GM11168 (cell line): ENCODE measurements at regions not wholly inside any gene's neighbourhood (a gene's known extent, or its start where the extent isn't known, plus 50 kb on each side); places are given as distances from the start of the nearest gene placed in this dataset.

ENCODE experiments used
- in situ Hi-C: fragments of 300-500 bp; cut with MboI; formaldehyde crosslinking; loops from one replicate; pipeline ENCODE4 v1.12.0; 2022; ENCODE audit warnings: low sequenced_read_pairs; ENCODE audit not compliant: unreplicated experiment

DNA sequence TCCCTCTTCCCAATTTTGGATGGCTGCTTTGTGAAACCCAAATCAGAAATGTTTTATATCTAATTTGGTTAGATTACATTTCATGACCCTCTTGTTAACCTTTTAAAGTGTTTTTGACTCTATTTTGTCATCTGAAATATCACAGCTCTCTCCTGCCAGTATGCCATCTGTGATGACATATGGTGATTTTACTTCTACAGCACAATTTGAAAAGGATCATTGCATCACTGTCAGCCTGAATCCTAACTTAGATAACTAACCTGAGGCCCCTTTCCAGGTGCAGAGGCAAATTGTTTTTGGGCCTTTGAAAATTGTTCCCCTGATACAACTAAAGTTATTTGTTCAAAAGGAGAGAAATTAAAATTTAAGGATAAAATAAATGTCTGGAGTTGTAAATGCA is 1023.4 kb upstream of the LRRTM1 start:
- in situ Hi-C loops: no loop called here

DNA sequence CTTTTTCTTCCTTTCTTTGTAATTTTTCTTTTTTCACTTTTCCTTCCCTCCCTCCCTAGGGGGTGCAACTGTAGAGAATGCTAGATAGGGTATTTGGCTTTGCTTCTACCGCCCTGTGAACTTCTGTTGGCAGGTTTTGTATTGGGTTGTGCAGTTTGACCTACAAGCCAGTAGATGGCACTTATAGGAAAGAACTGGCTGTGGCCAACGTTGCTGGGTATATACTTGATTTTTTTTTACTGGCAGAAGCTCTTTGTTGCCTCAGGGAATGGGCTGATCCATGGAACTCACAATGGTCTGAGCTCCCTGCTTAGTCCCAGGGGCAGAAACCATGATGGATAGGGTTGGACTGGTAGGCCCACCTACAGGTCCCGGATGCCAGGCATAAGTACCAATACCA is 1019.5 kb upstream of the LRRTM1 start:
- in situ Hi-C loops: no loop called here

DNA sequence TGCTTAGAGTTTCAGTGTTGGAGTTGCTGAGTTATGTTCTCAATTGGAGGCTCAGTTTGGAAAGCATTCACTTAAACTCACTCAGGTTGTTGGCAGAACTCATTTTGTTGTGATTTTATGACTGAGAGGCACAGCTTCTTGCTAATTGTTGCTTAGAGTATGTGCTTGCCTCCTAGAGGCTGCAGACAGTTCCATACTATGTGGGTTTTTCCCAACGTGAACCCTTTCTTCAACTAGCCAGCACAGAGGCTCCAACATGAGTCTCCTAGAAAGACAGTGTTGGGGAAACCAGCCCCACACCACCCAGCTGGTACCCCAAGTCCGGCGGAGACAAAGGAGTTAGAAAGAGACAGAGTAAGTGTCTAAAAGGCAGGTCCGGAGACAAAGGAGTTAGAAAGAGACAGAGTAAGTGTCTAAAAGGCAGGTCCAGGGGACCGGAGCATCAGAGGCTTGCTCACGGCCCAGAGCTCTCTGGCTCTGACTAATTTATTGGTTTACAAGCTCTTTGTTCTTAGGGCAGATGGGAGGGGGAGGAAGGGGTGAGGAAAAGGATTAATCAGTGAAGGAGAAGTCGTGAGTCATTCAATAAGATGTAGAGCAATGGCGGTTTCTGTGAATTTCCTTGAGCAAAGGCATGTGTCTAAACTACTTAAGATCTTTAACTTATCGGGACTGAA is 999.7 kb upstream of the LRRTM1 start:
- in situ Hi-C loops: no loop called here

DNA sequence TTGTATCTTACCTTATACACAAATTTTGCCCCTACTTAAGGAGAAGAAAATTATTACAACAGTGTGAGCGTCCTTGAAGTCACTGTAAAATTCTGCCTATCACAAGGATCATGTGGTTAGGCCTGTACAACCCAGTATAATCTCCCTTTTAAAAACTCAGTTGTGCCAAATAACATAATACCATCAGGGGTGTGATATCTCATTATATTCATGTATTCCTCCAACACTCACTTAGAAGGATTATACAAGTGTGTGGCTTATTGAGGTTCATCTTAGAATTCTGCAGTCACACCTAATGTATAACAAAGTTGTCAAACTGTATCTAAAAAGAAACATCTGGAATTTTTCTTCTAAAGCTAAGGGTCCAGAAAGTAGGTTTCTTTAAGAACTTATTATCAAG is 998.8 kb upstream of the LRRTM1 start:
- in situ Hi-C loops: no loop called here

DNA sequence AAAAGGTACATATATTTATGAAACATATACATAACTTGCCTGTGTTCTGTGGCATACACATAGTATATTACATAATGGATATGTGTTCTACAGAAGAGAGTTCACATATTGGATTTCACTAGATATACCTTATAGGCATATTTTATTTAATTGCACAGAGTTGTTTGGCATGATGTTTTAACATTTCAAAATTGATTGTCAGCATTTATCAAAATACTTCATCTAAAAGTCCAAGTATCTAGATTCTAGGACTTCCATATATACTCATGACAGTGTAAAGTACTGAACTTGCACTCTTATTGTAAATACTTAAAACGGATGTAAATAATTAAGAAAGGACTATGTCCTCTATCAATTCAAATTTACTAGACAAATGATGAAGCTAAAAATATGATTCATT is 995.3 kb upstream of the LRRTM1 start:
- in situ Hi-C loops: no loop called here

DNA sequence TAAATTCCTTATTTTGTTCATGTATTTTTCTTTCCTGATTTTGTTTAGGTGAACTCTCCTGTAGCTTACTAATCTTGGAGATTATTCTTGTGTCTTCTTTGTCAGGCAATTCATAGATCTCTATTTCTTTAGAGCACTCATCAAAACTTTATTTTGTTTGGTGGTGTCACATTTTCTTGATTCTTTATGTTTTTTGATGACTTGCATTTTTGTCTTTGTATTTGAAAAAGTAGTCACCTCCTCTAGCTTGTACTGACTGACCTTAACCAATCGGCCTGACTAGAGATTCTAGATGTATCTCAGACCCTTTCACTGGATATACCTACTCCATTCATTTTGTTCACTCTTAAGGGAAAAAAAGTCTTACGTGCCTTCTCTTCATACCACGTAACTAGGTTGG is 986.3 kb upstream of the LRRTM1 start:
- in situ Hi-C loops: no loop called here

DNA sequence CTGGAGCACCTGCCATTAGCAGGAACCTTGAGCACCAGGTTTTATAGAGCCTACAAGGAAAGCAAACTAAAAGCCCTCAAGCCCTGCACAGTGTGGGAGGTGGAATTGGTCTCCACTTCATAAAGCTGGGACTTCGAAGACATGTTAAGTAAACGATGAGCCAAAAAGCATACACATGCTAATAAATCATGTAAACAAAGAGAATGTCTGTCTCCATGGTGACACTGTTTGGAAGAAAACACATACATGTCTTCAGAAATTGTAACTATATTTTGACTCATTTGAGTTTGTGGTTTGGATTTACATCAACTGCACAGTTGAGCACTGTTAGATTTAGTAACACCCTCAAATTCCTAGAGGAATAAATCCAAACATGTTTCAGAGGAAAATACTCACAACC is 978.5 kb upstream of the LRRTM1 start:
- in situ Hi-C loops: no loop called here

DNA sequence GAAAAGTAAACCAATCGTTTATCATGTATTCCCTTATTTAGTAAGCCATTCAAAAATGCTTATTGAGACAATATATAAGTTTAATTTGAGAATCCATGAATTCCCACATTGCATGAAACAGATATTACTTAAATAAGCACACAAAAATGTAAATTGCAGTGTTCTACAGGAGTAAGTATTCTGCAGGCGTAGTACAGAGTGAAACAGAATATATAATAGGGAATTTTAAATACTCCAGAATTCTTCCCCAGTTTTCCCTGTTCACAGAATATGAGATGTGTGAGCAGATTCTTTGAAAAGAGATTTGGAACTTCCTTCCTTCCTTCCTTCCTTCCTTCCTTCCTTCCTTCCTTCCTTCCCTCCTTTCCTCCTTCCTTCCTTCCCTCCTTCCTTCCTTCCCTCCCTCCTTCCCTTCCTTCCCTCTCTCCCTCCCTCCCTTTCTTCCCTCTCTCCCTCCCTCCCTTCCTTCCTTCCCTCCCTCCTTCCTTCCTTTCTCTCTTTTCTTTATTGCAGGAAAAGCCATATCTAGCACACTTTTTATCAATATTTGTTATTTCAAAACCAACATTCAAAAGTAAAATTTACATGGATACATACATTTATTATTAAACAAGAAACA is 977.7 kb upstream of the LRRTM1 start:
- in situ Hi-C loops: no loop called here

DNA sequence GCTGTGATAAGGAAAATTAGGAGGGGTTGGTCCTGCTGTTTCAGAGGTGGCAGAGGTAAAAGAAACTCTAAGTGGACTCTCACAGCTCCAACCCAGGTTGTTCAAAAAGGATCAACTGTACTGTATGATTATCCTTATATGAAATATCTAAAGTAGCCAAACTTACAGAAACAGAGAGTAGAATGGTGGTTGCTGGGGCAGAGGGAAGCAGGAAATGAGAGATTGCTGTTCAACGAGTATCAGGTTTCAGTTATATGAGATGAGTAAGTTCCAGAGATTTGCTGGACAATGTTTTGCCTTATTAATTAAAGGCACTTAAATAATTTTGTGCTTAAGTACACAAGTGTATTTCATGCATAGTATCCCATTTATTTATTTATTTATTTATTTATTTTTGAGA is 972.0 kb upstream of the LRRTM1 start:
- in situ Hi-C loops: no loop called here

DNA sequence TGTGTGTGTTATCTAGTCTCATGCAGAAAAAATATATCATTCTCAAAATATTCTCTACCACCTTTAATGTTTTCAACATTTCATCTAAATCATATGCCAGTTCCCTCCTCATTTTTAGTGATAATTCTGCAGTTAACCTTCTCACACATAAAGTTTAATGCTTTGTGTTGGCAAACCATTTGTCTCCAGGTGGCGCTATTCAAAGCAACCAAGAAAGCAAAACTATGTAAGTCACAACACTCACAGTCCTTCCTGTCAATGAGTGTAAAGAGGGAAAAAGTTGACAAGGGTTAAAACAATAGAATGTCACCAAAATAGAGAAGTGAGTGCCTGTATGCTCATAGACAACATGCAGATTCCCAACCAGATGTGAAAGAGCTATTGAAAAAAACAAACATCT is 961.6 kb upstream of the LRRTM1 start:
- in situ Hi-C loops: no loop called here

DNA sequence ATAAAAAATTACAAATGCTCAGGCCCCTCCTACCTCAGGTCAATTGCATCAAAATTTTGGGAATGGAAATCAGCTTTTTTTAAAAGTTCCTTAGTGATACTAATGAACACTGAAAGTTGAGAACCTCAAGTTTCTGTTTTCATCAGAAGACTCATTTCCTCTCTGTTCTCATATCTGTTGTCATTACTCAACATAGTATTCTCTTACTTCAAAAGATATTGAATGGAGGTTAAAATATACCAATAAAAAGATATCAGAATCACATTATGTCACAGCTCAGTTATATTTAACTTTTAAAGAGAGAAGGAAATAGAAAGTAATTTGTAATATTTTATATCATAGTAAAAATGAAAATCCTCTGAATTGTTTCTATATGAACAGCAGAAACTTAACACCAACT is 959.4 kb upstream of the LRRTM1 start:
- in situ Hi-C loops: no loop called here

DNA sequence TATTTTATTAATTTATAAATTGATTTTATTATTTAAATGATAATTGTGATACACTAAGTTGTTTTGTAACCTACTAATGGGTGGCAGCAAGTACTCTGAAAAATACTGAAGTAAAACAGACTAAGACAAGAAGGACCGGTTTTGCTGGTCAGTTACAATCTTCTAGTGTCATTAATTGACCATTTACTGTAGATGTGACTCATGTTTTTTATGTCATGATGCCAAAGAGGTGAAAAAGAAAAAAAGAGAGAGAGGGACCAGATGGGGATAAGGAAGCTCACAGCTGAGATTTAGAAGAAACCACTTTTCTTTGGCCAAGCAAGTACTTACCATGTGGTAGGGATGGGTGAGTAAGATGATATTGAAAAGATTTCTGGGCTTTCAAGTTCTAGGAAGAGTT is 955.8 kb upstream of the LRRTM1 start:
- in situ Hi-C loops: no loop called here

DNA sequence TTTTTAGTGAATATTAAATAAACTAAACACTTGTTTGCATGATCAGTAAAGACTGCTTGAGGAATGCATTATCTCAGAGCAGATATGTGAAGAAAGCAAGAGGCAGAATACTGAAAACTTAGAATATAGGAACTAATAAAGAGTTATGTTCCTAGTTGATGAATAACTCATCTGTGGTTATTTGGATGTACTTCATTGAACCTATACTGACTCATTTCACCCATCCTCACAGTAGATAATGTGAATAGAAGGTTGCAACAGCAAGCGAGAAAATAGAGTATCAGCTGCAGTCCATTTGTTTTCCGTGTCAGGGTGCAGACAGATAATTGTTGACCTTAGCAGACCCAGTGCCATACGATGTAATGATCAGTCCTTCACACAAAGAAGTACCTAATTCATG is 945.7 kb upstream of the LRRTM1 start:
- in situ Hi-C loops: no loop called here

DNA sequence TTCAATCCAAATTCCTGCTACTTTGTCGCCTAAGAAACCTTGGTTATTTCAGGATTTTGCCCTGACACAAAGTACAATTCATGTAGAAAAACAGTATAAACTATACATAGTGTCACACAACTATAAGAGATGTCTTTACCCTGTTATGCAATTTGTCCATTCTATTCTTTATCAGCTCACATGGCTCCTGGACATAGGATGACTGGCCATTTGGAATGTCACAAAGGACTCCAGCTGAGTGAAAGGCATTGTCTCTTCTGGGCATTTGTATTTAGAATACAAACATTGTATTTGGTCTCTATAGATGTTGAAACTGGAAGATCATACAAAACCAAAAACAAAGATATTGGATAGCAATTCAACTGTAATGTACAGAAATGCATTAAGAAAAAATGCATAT is 944.6 kb upstream of the LRRTM1 start:
- in situ Hi-C loops: no loop called here

DNA sequence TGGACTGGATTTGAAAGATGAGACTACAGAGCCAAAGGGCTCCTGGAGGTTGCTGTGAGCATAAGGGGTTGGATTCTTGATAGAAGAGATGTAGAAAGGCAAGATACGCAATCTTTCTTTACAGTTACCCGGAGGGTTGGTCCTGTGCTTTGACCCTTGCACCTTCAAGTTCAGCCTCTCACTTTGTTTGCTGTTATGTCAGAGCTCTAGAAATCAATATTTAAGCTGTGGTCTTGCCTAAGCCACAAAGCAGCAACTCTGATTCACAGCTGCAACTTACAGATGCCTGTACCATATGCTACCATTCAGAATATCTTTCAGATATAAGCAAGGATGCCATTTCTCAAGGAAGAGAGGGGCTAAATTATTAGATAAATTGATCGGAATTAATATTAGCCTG is 943.1 kb upstream of the LRRTM1 start:
- in situ Hi-C loops: no loop called here

DNA sequence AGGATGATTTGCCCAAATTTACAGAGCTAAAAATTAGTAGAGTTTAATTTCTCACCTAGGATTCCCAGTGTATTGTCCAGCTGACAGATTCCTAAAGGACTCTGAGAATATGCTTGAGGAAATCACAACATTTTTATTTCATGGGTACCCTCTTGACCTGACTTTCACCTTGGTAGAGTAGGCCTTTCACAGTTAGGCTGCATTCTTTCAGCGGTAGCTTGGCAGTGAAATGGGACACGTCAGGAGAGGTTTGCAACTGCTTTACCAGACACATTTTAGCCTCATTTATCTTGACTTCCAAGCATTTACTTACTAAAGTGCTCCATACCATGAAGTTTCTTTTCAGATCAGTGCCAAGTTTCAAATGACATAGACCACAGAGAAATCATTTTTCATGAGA is 937.9 kb upstream of the LRRTM1 start:
- in situ Hi-C loops: no loop called here

DNA sequence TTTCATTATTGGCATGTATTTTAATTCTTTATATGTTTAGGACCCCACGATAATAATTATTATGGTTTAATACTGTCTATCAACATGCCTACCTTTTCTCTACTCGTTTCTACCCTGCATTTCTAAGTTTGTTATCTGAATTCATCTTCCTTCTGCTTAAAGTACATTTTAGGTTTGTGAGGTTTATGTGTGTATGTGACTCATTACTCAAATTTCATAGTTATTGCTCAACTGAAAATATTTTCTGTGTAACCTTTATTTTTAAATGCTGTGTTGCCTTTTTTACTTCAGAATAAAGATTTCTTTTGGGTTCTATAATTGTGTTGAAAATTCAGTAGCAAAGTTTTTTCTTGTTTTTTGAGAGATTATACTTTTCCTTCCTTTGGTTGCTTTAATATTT is 933.9 kb upstream of the LRRTM1 start:
- in situ Hi-C loops: no loop called here

DNA sequence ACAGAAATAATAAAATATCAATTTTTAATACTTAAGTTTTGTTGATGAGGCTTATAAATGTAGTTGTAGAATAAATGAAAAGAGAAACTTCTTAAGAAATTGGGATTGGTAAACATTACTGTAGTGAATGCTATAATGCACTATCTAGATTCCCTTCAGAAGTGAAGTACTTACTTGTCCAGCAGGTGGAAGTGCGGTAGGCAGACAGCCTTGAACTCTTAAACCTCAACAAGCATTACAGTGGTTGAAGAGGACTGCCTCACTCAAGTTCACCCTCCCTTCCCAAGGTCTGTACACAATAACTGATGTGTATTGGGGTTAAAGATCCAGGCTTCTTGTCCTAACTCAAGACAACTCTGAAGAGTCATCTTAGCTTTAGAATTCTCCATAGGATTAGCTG is 931.0 kb upstream of the LRRTM1 start:
- in situ Hi-C loops: no loop called here

DNA sequence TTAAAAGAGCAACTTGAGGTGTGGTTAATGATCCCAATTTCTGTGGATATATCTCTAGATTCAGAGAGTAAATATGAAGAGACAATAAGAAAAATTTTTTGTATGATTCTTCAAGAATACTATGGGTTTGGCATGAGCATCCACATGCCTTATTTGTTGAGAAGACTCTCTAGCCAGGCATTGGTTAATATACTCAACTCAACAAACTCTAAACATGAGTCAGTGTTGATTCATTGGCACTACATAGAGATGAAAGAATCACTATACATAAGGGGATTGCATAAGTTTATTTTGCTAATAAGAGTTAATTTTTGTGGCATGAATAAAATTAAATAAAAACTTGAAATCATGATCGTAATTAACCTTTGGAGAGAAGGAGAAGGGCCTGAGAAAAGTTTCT is 930.2 kb upstream of the LRRTM1 start:
- in situ Hi-C loops: no loop called here

DNA sequence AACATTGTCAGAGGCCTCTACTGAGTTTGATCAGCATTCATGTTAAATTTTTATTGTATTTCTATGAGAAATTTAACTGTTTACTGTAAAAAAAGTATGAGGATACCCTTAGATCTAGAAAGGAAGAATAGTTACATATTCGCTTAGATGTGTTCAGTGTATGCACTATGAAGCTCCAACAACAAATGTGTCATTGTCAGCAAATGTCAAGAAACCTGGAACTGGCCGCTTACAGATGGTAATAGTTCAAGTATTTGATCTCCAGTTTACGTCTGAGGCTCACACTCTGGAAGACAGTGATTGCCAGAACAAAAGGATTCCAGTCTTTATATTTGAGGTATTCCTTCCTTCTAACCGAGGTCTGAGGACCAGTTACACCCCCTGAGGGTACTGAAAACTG is 921.2 kb upstream of the LRRTM1 start:
- in situ Hi-C loops: no loop called here

DNA sequence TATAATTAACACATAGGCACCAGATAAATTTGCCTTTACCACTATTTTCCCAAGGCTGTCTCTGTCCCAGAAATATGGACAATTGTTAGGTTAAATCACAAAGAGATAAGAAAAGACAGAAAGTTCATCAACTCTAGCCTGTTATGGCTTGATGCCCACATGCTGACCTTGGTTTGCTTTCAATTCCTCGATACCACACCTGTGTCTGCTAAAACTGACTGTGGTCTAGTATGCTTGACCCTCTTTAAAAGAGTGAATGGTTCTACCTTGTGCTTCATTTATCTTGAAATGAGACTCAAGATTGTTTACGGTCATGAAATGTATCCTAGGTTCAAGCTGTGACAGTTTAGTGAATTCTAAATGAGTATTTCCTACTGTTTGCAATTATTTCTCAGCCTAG is 909.0 kb upstream of the LRRTM1 start:
- in situ Hi-C loops: no loop called here

DNA sequence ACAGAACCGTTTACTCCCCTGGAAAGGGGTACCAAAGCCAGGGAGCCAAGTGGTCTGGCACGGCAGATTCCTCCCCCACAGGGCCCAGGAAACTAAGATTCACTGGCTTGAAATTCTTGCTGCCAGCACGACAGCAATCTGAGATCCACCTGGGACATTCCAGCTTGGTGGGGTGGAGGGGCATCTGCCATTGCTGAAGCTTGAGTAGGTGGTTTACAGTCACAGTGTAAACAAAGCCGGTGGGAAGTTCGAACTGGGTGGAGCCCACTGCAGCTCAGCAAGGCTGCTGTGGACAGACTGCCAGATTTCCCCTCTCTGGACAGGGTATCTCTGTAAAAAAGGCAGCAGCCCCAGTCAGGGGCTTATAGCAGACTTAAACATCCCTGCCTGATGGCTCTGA is 901.7 kb upstream of the LRRTM1 start:
- in situ Hi-C loops: no loop called here
